OCI-LY3 (cell line): ENCODE measurements at regions not wholly inside any gene's neighbourhood (a gene's known extent, or its start where the extent isn't known, plus 50 kb on each side); places are given as distances from the start of the nearest gene placed in this dataset.

ENCODE experiments used
- H2AFZ ChIP-seq: fragments of 200-600, 300-600 bp; shearing (Covaris generic); 2 replicates; pipeline ENCODE4 v1.6.0; 2014; ENCODE audit warnings: antibody characterized with exemption, low read depth, low read length
- H3K27ac ChIP-seq: fragments of 200-600, 300-600 bp; sonication (generic); 2 replicates; pipeline ENCODE4 v1.5.1; 2014; ENCODE audit warnings: mild to moderate bottlenecking, low read length, moderate library complexity, mixed read lengths
- H3K27me3 ChIP-seq: fragments of 200-600, 300-600 bp; sonication (generic); 2 replicates; pipeline ENCODE4 v1.6.1; 2014; ENCODE audit warnings: low read depth, low read length, mixed read lengths
- H3K36me3 ChIP-seq: fragments of 200-600, 300-600 bp; sonication (generic); replicated peaks from 2 replicates; pipeline ENCODE3; 2014; ENCODE audit warnings: low read depth, low read length, mixed read lengths
- H3K4me1 ChIP-seq: fragments of 300-600, 200-600 bp; sonication (generic); 2 replicates; pipeline ENCODE4 v1.6.1; 2014; ENCODE audit warnings: low read length, mixed read lengths
- H3K4me2 ChIP-seq: fragments of 200-600, 300-600 bp; sonication (generic); 2 replicates; pipeline ENCODE4 v1.6.1; 2014; ENCODE audit warnings: low read length, mixed read lengths
- H3K4me3 ChIP-seq: fragments of 300-600, 200-600 bp; sonication (generic); 2 replicates; pipeline ENCODE4 v1.5.1; 2014; ENCODE audit warnings: antibody characterized with exemption, mild to moderate bottlenecking, low read length, moderate library complexity
- H3K79me2 ChIP-seq: fragments of 300-600, 200-600 bp; shearing (Covaris generic); 2 replicates; pipeline ENCODE4 v1.6.1; 2014; ENCODE audit warnings: mild to moderate bottlenecking, low read length, mixed read lengths
- H3K9ac ChIP-seq: fragments of 300-600, 200-600 bp; shearing (Covaris generic); 2 replicates; pipeline ENCODE4 v1.6.0; 2014; ENCODE audit warnings: mild to moderate bottlenecking, low read length, moderate library complexity
- H3K9me3 ChIP-seq: fragments of 200-600, 300-600 bp; shearing (Covaris generic); 2 replicates; pipeline ENCODE4 v1.6.1; 2014; ENCODE audit warnings: low read length, mixed read lengths; ENCODE audit not compliant: insufficient read depth
- H4K20me1 ChIP-seq: fragments of 200-600, 300-600 bp; sonication (generic); 2 replicates; pipeline ENCODE4 v1.6.1; 2016; ENCODE audit warnings: low read length, mixed read lengths; ENCODE audit not compliant: insufficient read depth
- EZH2phosphoT487 ChIP-seq: fragments of 200-600 bp; shearing (Covaris generic); IDR thresholded peaks from 2 replicates; pipeline ENCODE4 v1.6.1; 2018; ENCODE audit warnings: antibody characterized with exemption, mixed run types, low read depth
- TF ChIP-seq, protein P1 (sequence below): fragments of 200-600, 300-600 bp; sonication (generic); IDR thresholded peaks from 2 replicates; pipeline ENCODE4 v1.5.1; 2014; ENCODE audit warnings: antibody characterized with exemption, low read length, low read depth

DNA sequence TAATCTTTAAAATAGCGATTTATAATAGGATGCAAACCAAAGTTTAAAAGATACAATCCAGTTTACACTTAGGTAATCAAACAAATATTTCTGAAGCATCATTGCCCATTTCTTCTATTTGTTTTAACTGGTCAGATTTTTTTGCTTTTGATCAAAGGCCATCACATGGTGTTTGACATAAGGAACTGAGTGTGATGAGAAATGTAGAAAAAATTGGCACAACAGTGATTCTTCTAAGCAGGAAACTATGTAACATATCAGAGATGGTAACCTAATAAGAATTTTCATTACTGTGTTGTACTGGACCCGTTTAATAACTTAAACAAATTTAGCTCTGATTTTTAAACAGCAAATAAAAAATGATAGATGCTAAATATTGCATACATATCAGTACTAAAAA is 644.7 kb upstream of the KLF12 start:
- H3K9ac ChIP-seq = no peak overlapping the region
- no peak overlapping the region for H2AFZ ChIP-seq
- H3K4me3 ChIP-seq = no peak overlapping the region
- no peak for TF ChIP-seq EZH2phosphoT487
- TF ChIP-seq, protein P1, sequence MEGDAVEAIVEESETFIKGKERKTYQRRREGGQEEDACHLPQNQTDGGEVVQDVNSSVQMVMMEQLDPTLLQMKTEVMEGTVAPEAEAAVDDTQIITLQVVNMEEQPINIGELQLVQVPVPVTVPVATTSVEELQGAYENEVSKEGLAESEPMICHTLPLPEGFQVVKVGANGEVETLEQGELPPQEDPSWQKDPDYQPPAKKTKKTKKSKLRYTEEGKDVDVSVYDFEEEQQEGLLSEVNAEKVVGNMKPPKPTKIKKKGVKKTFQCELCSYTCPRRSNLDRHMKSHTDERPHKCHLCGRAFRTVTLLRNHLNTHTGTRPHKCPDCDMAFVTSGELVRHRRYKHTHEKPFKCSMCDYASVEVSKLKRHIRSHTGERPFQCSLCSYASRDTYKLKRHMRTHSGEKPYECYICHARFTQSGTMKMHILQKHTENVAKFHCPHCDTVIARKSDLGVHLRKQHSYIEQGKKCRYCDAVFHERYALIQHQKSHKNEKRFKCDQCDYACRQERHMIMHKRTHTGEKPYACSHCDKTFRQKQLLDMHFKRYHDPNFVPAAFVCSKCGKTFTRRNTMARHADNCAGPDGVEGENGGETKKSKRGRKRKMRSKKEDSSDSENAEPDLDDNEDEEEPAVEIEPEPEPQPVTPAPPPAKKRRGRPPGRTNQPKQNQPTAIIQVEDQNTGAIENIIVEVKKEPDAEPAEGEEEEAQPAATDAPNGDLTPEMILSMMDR = no peak
- no peaks in the 10 kb centered on the region for H3K27me3 ChIP-seq
- no peak overlapping the region for H3K4me2 ChIP-seq
- H3K27ac ChIP-seq = no peak overlapping the region
- no peaks in the 10 kb centered on the region for H3K9me3 ChIP-seq
- H3K4me1 ChIP-seq = no peaks in the 10 kb centered on the region
- no peaks in the 10 kb centered on the region for H4K20me1 ChIP-seq
- no peaks in the 10 kb centered on the region for H3K36me3 ChIP-seq
- H3K79me2 ChIP-seq = no peaks in the 10 kb centered on the region

DNA sequence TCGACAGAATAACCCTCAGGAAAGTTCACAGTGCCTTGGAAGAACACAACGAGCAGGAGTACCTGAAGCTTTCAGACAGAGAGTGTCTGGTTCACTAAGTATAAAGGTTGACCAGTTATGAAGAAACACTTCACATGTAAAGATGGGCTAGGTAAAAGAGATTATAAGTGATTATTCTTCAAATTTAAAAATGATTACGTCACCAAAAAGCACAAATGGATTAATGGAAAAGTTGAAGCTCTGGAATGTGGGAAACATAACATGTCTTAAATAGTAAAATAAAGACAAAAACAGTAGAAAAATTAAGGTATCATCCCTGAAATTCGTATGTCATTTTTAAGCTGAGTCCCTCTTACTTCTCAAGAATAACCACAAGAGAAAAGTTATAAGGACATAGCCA is 643.9 kb upstream of the KLF12 start:
- Histone ChIP-seq H3K36me3 (no peaks in the 10 kb centered on the region), H3K4me3 (no peak overlapping the region), H4K20me1 (no peaks in the 10 kb centered on the region), H3K4me2 (no peak overlapping the region), H3K79me2 (no peaks in the 10 kb centered on the region), H3K27me3 (no peaks in the 10 kb centered on the region), H3K4me1 (no peaks in the 10 kb centered on the region), H3K27ac (no peak overlapping the region), H3K9ac (no peak overlapping the region), H2AFZ (no peak overlapping the region), H3K9me3 (no peaks in the 10 kb centered on the region)
- TF ChIP-seq, protein P1 = no peak
- TF ChIP-seq EZH2phosphoT487 = no peak

DNA sequence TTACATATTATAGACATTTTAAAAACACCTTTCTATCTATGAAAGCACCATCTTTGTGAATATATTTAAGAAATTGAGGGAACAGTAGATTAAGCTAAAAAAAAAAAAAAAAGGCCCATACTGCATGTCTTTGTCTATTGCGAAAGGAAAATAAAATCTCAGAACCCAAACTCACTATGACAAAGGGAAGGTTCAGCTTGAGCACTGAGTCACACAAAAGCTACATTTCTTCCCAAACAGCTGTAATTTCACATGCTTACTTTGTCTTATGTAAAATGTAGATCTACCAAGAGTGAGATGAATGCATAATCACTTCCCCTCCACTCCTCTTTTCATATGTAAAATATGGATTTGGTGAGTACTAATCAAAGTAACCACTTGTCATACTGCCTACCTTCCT is 640.1 kb upstream of the KLF12 start:
- H3K4me3 ChIP-seq = no peak overlapping the region
- no peaks in the 10 kb centered on the region for H4K20me1 ChIP-seq
- no peak overlapping the region for H3K4me2 ChIP-seq
- no peak for TF ChIP-seq EZH2phosphoT487
- TF ChIP-seq, protein P1 = no peak
- no peaks in the 10 kb centered on the region for H3K79me2 ChIP-seq
- H3K36me3 ChIP-seq = no peaks in the 10 kb centered on the region
- no peaks in the 10 kb centered on the region for H3K4me1 ChIP-seq
- no peaks in the 10 kb centered on the region for H3K27me3 ChIP-seq
- H3K9ac ChIP-seq = no peak overlapping the region
- no peak overlapping the region for H3K27ac ChIP-seq
- no peak overlapping the region for H2AFZ ChIP-seq
- H3K9me3 ChIP-seq = no peaks in the 10 kb centered on the region

DNA sequence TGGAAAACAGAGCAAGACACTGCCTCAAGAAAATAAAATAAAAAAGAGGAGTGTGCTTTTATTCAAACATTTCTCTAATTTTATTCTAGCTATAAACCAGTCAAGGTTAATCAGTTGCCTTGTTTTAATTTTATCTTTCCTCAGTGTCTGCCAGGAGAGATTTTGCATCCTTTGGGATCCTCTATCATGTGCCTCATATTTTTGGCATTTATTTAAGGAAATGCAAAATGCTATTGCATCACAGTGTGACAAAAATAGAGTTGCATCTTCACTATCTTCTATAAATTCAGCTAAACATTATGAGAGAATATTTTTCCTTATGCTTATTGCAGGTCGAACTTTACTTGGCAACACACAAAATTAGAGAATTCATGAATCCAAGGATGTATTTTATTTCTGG is 639.0 kb upstream of the KLF12 start:
- no peak overlapping the region for H3K4me2 ChIP-seq
- no peak overlapping the region for H2AFZ ChIP-seq
- TF ChIP-seq EZH2phosphoT487 = no peak
- TF ChIP-seq, protein P1 = no peak
- H3K79me2 ChIP-seq = no peaks in the 10 kb centered on the region
- H4K20me1 ChIP-seq = no peaks in the 10 kb centered on the region
- no peak overlapping the region for H3K27ac ChIP-seq
- no peak overlapping the region for H3K4me3 ChIP-seq
- no peaks in the 10 kb centered on the region for H3K4me1 ChIP-seq
- no peak overlapping the region for H3K9ac ChIP-seq
- H3K36me3 ChIP-seq = no peaks in the 10 kb centered on the region
- no peaks in the 10 kb centered on the region for H3K9me3 ChIP-seq
- H3K27me3 ChIP-seq = no peaks in the 10 kb centered on the region
